GM21390 (cell line): ENCODE measurements at regions not wholly inside any gene's neighbourhood (a gene's known extent, or its start where the extent isn't known, plus 50 kb on each side); places are given as distances from the start of the nearest gene placed in this dataset.
"Not testable (repeated sequence)": the region's sequence is repeated elsewhere in the genome, so short reads cannot be mapped to it uniquely, and the experiment has no call there.

Experiments
- ATAC-seq: cut with Tn5 transposase; IDR thresholded peaks from one replicate; pipeline ENCODE4 v1.9.1; 2021; ENCODE audit not compliant: unreplicated experiment

- ATAC-seq: no peak
Measured at GRCh38 chr4:19650903-19651864, 600.5 kb upstream of the SLIT2 start.

GRCh38 chr4:19645589-19645988 lies 606.1 kb upstream of the SLIT2 start:
- ATAC-seq: no peak

GRCh38 chr4:19636451-19636850 lies 615.3 kb upstream of the SLIT2 start:
- ATAC-seq: no peak

- no peak for ATAC-seq
Measured at GRCh38 chr4:19631814-19632213, 619.9 kb upstream of the SLIT2 start.

- no peak for ATAC-seq
Measured at GRCh38 chr4:19623866-19624265, 627.8 kb upstream of the SLIT2 start.

- ATAC-seq: no peak
Measured at GRCh38 chr4:19615086-19615689, 636.5 kb upstream of the SLIT2 start.

- ATAC-seq: no peak
Measured at GRCh38 chr4:19614171-19614570, 637.5 kb upstream of the SLIT2 start.

- ATAC-seq: no peak
Measured at GRCh38 chr4:19596342-19596741, 655.4 kb upstream of the SLIT2 start.

- no peak for ATAC-seq
Measured at GRCh38 chr4:19592391-19592790, 659.3 kb upstream of the SLIT2 start.

- no peak for ATAC-seq
Measured at GRCh38 chr4:19583827-19584569, 667.7 kb upstream of the SLIT2 start.

GRCh38 chr4:19580095-19580494 lies 671.6 kb upstream of the SLIT2 start:
- ATAC-seq: no peak

GRCh38 chr4:19579608-19580007 lies 672.1 kb upstream of the SLIT2 start:
- ATAC-seq: no peak

GRCh38 chr4:19577097-19577496 lies 674.6 kb upstream of the SLIT2 start:
- no peak for ATAC-seq

- no peak for ATAC-seq
Measured at GRCh38 chr4:19575924-19576323, 675.8 kb upstream of the SLIT2 start.

GRCh38 chr4:19566041-19566440 lies 685.7 kb upstream of the SLIT2 start:
- no peak for ATAC-seq

- no peak for ATAC-seq
Measured at GRCh38 chr4:19562456-19562855, 689.2 kb upstream of the SLIT2 start.

GRCh38 chr4:19557161-19557560 lies 694.5 kb upstream of the SLIT2 start:
- ATAC-seq: no peak

GRCh38 chr4:19556276-19556675 lies 695.4 kb upstream of the SLIT2 start:
- ATAC-seq: not testable (repeated sequence)

- ATAC-seq: no peak
Measured at GRCh38 chr4:19547463-19547862, 704.2 kb upstream of the SLIT2 start.

- ATAC-seq: no peak
Measured at GRCh38 chr4:19544446-19545125, 707.1 kb upstream of the SLIT2 start.
